DND-41 (cell line): ENCODE measurements at regions not wholly inside any gene's neighbourhood (a gene's known extent, or its start where the extent isn't known, plus 50 kb on each side); places are given as distances from the start of the nearest gene placed in this dataset.

Experiments
- ATAC-seq: fragments of 200-7000 bp; cut with Tn5 transposase; 3 replicates; pipeline ENCODE4 v1.9.1; 2021; ENCODE audit warnings: low read depth; ENCODE audit not compliant: insufficient read depth
- DNase-seq: peaks from one replicate; pipeline ENCODE4 v3.0.0-alpha.2; 2020
- H2AFZ ChIP-seq: 2 replicates; pipeline ENCODE4 v1.6.0; 2012; ENCODE audit warnings: low read depth, low read length
- H3K27ac ChIP-seq: 2 replicates; pipeline ENCODE4 v1.5.1; 2012; ENCODE audit warnings: low read length, inconsistent platforms
- H3K27me3 ChIP-seq: fragments of 200-600 bp; sonication (generic); 2 replicates; pipeline ENCODE4 v1.6.0; 2012; ENCODE audit warnings: low read length, mild to moderate bottlenecking, inconsistent platforms; ENCODE audit not compliant: insufficient read depth, poor library complexity
- H3K36me3 ChIP-seq: 2 replicates; pipeline ENCODE4 v1.5.1; 2012; ENCODE audit warnings: low read length, inconsistent platforms; ENCODE audit not compliant: insufficient read depth
- H3K4me1 ChIP-seq: 2 replicates; pipeline ENCODE4 v1.5.1; 2012; ENCODE audit warnings: mild to moderate bottlenecking, low read length; ENCODE audit not compliant: insufficient read depth
- H3K4me2 ChIP-seq: 2 replicates; pipeline ENCODE4 v1.6.0; 2012; ENCODE audit warnings: mild to moderate bottlenecking, moderate library complexity, low read length, inconsistent platforms; ENCODE audit not compliant: insufficient read depth
- H3K4me3 ChIP-seq, 2 experiments: fragments of 200-600 bp in 1 of 2; shearing (Covaris generic) in 1 of 2; 2 replicates each; pipeline ENCODE4 v1.5.1; 2012 to 2016; ENCODE audit warnings: inconsistent platforms in 2 of 2, low read length in 2 of 2, mild to moderate bottlenecking in 2 of 2, low read depth in 1 of 2, moderate library complexity in 1 of 2
- H3K79me2 ChIP-seq: 2 replicates; pipeline ENCODE4 v1.6.0; 2012; ENCODE audit warnings: low read length, inconsistent platforms; ENCODE audit not compliant: insufficient read depth
- H3K9ac ChIP-seq: 2 replicates; pipeline ENCODE4 v1.6.0; 2012; ENCODE audit warnings: low read depth, mild to moderate bottlenecking, inconsistent platforms, low read length, moderate library complexity
- H3K9me3 ChIP-seq: 2 replicates; pipeline ENCODE4 v1.5.1; 2012; ENCODE audit warnings: low read length, moderate library complexity, mild to moderate bottlenecking, inconsistent platforms; ENCODE audit not compliant: insufficient read depth, severe bottlenecking
- H4K20me1 ChIP-seq: 2 replicates; pipeline ENCODE4 v1.6.0; 2012; ENCODE audit warnings: low read length; ENCODE audit not compliant: insufficient read depth
- EZH2 ChIP-seq: IDR thresholded peaks from 3 replicates; pipeline ENCODE4 v1.6.1; 2012; ENCODE audit warnings: borderline replicate concordance, low read depth, mild to moderate bottlenecking, moderate library complexity, low read length, inconsistent platforms; ENCODE audit not compliant: severe bottlenecking
- TF ChIP-seq, protein P1 (sequence below): IDR thresholded peaks from 2 replicates; pipeline ENCODE4 v1.5.1; 2012; ENCODE audit warnings: borderline replicate concordance, low read length, moderate library complexity, mild to moderate bottlenecking; ENCODE audit not compliant: poor library complexity, severe bottlenecking; ENCODE audit errors: extremely low read depth

DNA sequence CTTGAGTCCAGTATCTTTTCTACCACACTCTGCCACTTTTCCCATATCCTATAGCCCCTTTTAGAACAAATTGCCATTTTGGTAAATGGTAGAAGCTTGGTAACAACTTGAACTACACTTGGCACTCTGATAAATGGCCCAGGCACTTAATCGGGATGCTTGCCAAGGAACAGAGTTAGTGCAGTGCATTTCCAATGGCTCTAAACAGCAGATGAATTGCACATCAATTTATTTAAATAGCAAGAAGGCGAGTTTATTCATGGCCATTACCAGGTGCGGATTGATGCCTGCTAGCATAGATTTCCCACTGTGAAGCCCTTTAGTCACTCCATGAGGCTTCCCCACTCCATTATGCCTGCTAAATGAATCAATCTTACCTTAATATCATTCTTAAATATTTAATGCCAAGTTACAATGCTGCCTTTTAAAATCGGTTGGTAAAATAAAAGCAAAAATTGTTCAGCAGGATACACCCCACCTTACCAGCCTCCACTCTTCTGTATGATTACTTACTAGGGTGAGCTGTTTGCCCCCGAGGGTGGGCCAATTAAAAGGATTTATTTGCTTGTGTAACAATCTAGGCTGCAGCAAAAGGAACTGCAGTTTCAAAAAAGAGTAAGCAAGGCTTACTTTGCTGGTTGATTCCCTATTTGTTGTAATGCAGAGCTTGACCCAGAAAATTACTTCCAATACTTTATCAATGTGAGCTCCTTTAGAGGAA is 136.0 kb upstream of the ARHGAP42 start:
- DNase-seq (no peak), ATAC-seq (no peak)
- TF ChIP-seq, protein P1, sequence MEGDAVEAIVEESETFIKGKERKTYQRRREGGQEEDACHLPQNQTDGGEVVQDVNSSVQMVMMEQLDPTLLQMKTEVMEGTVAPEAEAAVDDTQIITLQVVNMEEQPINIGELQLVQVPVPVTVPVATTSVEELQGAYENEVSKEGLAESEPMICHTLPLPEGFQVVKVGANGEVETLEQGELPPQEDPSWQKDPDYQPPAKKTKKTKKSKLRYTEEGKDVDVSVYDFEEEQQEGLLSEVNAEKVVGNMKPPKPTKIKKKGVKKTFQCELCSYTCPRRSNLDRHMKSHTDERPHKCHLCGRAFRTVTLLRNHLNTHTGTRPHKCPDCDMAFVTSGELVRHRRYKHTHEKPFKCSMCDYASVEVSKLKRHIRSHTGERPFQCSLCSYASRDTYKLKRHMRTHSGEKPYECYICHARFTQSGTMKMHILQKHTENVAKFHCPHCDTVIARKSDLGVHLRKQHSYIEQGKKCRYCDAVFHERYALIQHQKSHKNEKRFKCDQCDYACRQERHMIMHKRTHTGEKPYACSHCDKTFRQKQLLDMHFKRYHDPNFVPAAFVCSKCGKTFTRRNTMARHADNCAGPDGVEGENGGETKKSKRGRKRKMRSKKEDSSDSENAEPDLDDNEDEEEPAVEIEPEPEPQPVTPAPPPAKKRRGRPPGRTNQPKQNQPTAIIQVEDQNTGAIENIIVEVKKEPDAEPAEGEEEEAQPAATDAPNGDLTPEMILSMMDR, result no peak
- TF ChIP-seq EZH2, result no peak
- no peak overlapping the region for H3K27ac ChIP-seq
- H3K4me2 ChIP-seq, result no peak overlapping the region
- no peaks in the 10 kb centered on the region for H3K27me3 ChIP-seq
- H3K79me2 ChIP-seq, result no peaks in the 10 kb centered on the region
- no peak overlapping the region for H3K4me3 ChIP-seq
- H4K20me1 ChIP-seq, result no peaks in the 10 kb centered on the region
- no peaks in the 10 kb centered on the region for H3K36me3 ChIP-seq
- H3K9me3 ChIP-seq, result no peaks in the 10 kb centered on the region
- H2AFZ ChIP-seq, result no peak overlapping the region
- no peak overlapping the region for H3K9ac ChIP-seq
- H3K4me1 ChIP-seq, result no peaks in the 10 kb centered on the region

- no peak for ATAC-seq
- DNase-seq, result no peak
- H3K36me3 ChIP-seq, result no peaks in the 10 kb centered on the region
- H3K4me3 ChIP-seq, result no peak overlapping the region
- H2AFZ ChIP-seq, result no peak overlapping the region
- no peak overlapping the region for H3K9ac ChIP-seq
- H4K20me1 ChIP-seq, result no peaks in the 10 kb centered on the region
- TF ChIP-seq EZH2, result no peak
- TF ChIP-seq, protein P1, result no peak
- H3K27me3 ChIP-seq, result no peaks in the 10 kb centered on the region
- H3K9me3 ChIP-seq, result no peaks in the 10 kb centered on the region
- no peaks in the 10 kb centered on the region for H3K4me1 ChIP-seq
- H3K4me2 ChIP-seq, result no peak overlapping the region
- no peaks in the 10 kb centered on the region for H3K79me2 ChIP-seq
- H3K27ac ChIP-seq, result no peak overlapping the region
These were observed 131.2 kb upstream of the ARHGAP42 start for GRCh38 chr11:100555931-100556330.

DNA sequence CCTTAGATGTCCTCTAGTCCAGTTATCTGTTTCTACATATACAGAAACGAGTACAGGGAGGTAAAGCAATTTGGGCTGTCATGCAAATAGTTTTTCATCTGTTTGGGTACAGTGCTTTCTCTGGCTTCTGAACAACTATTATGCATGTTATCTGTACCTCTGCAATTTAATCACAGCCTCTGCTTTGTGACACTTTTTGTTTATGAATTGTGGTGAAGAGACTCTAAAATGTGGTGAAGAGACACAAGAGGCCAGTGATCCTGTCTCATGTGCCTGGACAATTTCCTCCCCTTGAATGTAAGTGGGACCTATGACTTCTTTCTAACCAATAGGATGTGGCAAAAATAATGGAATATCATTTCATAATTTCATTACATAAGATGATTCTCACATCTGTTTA is 130.3 kb upstream of the ARHGAP42 start:
- no peak for ATAC-seq
- no peaks in the 10 kb centered on the region for H3K9me3 ChIP-seq
- TF ChIP-seq, protein P1, result no peak
- no peak for TF ChIP-seq EZH2

More for the DNA sequence above, 130.3 kb upstream of the ARHGAP42 start:
- no peak overlapping the region for H3K4me3 ChIP-seq
- no peaks in the 10 kb centered on the region for H3K36me3 ChIP-seq
- no peaks in the 10 kb centered on the region for H3K27me3 ChIP-seq
- H3K79me2 ChIP-seq, result no peaks in the 10 kb centered on the region
- no peak overlapping the region for H3K4me2 ChIP-seq
- no peaks in the 10 kb centered on the region for H3K4me1 ChIP-seq
- H4K20me1 ChIP-seq, result no peaks in the 10 kb centered on the region
- H3K9ac ChIP-seq, result no peak overlapping the region
- H2AFZ ChIP-seq, result no peak overlapping the region
- DNase-seq, result no peak
- no peak overlapping the region for H3K27ac ChIP-seq
